HCT116 (cell line): ENCODE measurements at regions not wholly inside any gene's neighbourhood (a gene's known extent, or its start where the extent isn't known, plus 50 kb on each side); places are given as distances from the start of the nearest gene placed in this dataset.

ENCODE experiments used
- ATAC-seq: fragments of 200-7000 bp; cut with Tn5 transposase; 2 replicates; pipeline ENCODE4 v1.9.1; 2020; ENCODE audit warnings: mild to moderate bottlenecking, moderate library complexity
- BruUV-seq: library from RNA; stranded (reverse); fragments of 400-500 nt; replicated peaks from 2 replicates; lab custom pipeline; 2021; lab: Mats Ljungman, UMichigan
- CTCF ChIA-PET: fragments of 300-600 bp; sonication (Branson Sonifier 250); formaldehyde crosslinking; loops from one replicate; lab custom pipeline; 2021; ENCODE audit warnings: antibody characterized with exemption; lab: Charles Lee
- POLR2A ChIA-PET: fragments of 300-600, 350-600 bp; sonication (Branson Sonifier 250); formaldehyde crosslinking; loops from one replicate; lab custom pipeline; 2021; ENCODE audit warnings: antibody characterized with exemption; lab: Charles Lee
- RAD21 ChIA-PET, 2 experiments: fragments of 300-600 bp; sonication (Branson Sonifier 250); formaldehyde crosslinking; loops; one replicate each; lab custom pipeline; 2023; ENCODE audit warnings: low total read pairs in 2 of 2; ENCODE audit not compliant: uncharacterized antibody in 2 of 2, unreplicated experiment in 2 of 2, low non-redundant PET in 1 of 2; lab: Charles Lee
- DNase-seq: peaks from one replicate; pipeline ENCODE4 v3.0.0-alpha.2; 2010; ENCODE audit warnings: low read depth, low spot score
- H2AFZ ChIP-seq: fragments of 200-600 bp; shearing (Covaris generic), sonication (generic); 2 replicates; pipeline ENCODE4 v1.6.1; 2017; ENCODE audit warnings: low read depth, mixed run types, mixed read lengths, antibody characterized with exemption, low read length; ENCODE audit not compliant: poor library complexity, severe bottlenecking
- H3K27ac ChIP-seq: 2 replicates; pipeline ENCODE4 v1.5.1; 2012; ENCODE audit warnings: low read depth, low read length
- H3K27me3 ChIP-seq: fragments of 200-600 bp; sonication (generic); 2 replicates; pipeline ENCODE4 v1.6.1; 2016; ENCODE audit warnings: mixed run types, low read length, mixed read lengths; ENCODE audit not compliant: insufficient read depth
- H3K36me3 ChIP-seq, 2 experiments: fragments of 200-500 bp in 1 of 2; fragments of 200-600 bp in 1 of 2; sonication (Bioruptor generic) in 1 of 2; sonication (generic) in 1 of 2; 2 replicates each; pipeline versions ENCODE4 v1.5.1 to v1.6.1; 2014 to 2016; ENCODE audit warnings: low read length in 2 of 2, inconsistent platforms in 1 of 2, mixed read lengths in 1 of 2, mixed run types in 1 of 2; ENCODE audit not compliant: insufficient read depth in 2 of 2, control insufficient read depth in 1 of 2
- H3K4me1 ChIP-seq, 2 experiments: fragments of 200-600 bp in 1 of 2; sonication (generic) in 1 of 2; 2 replicates each; pipeline versions ENCODE4 v1.5.1 to v1.6.1; 2012 to 2017; ENCODE audit warnings: low read length in 2 of 2, inconsistent platforms in 1 of 2, mild to moderate bottlenecking in 1 of 2, mixed read lengths in 1 of 2, mixed run types in 1 of 2, moderate library complexity in 1 of 2; ENCODE audit not compliant: insufficient read depth in 2 of 2, control insufficient read depth in 1 of 2
- H3K4me2 ChIP-seq: fragments of 200-600 bp; sonication (generic); 2 replicates; pipeline ENCODE4 v1.6.1; 2017; ENCODE audit warnings: mixed run types, low read length, mixed read lengths
- H3K4me3 ChIP-seq, 2 experiments: fragments of 200-600 bp in 1 of 2; sonication (generic) in 1 of 2; replicated peaks in 1 of 2; 2 replicates each; pipeline ENCODE4 v1.5.1; 2011 to 2016; ENCODE audit warnings: low read length in 2 of 2, control low read depth in 1 of 2, low read depth in 1 of 2, mild to moderate bottlenecking in 1 of 2, mixed read lengths in 1 of 2, mixed run types in 1 of 2
- H3K79me2 ChIP-seq: fragments of 200-600 bp; sonication (generic); 2 replicates; pipeline ENCODE4 v1.6.1; 2017; ENCODE audit warnings: mild to moderate bottlenecking, mixed run types, low read length, moderate library complexity, mixed read lengths; ENCODE audit not compliant: insufficient read depth
- H3K9ac ChIP-seq: fragments of 200-600 bp; sonication (generic); 2 replicates; pipeline ENCODE4 v1.6.1; 2016; ENCODE audit warnings: low read length, mixed read lengths
- H3K9me2 ChIP-seq: fragments of 200-600 bp; sonication (generic), shearing (Covaris generic); 2 replicates; pipeline ENCODE4 v1.6.1; 2017; ENCODE audit warnings: mixed run types, mild to moderate bottlenecking, moderate library complexity; ENCODE audit not compliant: insufficient read depth
- H3K9me3 ChIP-seq, 2 experiments: fragments of 200-500 bp in 1 of 2; fragments of 200-600 bp in 1 of 2; sonication (Bioruptor generic) in 1 of 2; sonication (generic) in 1 of 2; 2 replicates each; pipeline ENCODE4 v1.6.1; 2014 to 2017; ENCODE audit warnings: low read length in 2 of 2, mixed read lengths in 2 of 2, inconsistent platforms in 1 of 2, low read depth in 1 of 2, mild to moderate bottlenecking in 1 of 2, mixed run types in 1 of 2, moderate library complexity in 1 of 2; ENCODE audit not compliant: control insufficient read depth in 1 of 2, insufficient read depth in 1 of 2
- H4K20me1 ChIP-seq: fragments of 200-600 bp; sonication (generic), shearing (Covaris generic); 2 replicates; pipeline ENCODE4 v1.6.1; 2017; ENCODE audit warnings: mixed run types, mild to moderate bottlenecking, moderate library complexity; ENCODE audit not compliant: insufficient read depth
- ATF3 ChIP-seq: IDR thresholded peaks from 2 replicates; pipeline ENCODE4 v1.6.1; 2012
- CTCF ChIP-seq, 3 experiments: fragments of 200-600 bp in 1 of 3; sonication (generic) in 1 of 3; IDR thresholded peaks in 2 of 3; conservative IDR thresholded peaks in 1 of 3; 2 replicates each; pipeline ENCODE4 v1.5.1; 2012 to 2017; ENCODE audit warnings: low read depth in 2 of 3, low read length in 2 of 3, antibody characterized with exemption in 1 of 3, borderline replicate concordance in 1 of 3, control low read depth in 1 of 3, mild to moderate bottlenecking in 1 of 3, mixed read lengths in 1 of 3, mixed run types in 1 of 3, moderate library complexity in 1 of 3; ENCODE audit not compliant: insufficient read depth in 1 of 3
- ELF1 ChIP-seq: IDR thresholded peaks from 2 replicates; pipeline ENCODE4 v1.6.1; 2012; ENCODE audit warnings: low read depth, borderline replicate concordance
- EZH2 ChIP-seq: fragments of 200-600 bp; sonication (generic); IDR thresholded peaks from 2 replicates; pipeline ENCODE4 v1.6.1; 2017; ENCODE audit warnings: antibody characterized with exemption, mixed run types
- EZH2phosphoT487 ChIP-seq: fragments of 200-600 bp; IDR thresholded peaks from 2 replicates; pipeline ENCODE4 v1.6.1; 2018; ENCODE audit warnings: antibody characterized with exemption, borderline replicate concordance
- JUND ChIP-seq: IDR thresholded peaks from 2 replicates; pipeline ENCODE4 v1.6.1; 2012
- MAX ChIP-seq: IDR thresholded peaks from 2 replicates; pipeline ENCODE4 v1.6.1; 2012
- POLR2A ChIP-seq: IDR thresholded peaks from 2 replicates; pipeline ENCODE4 v1.7.0; 2011; ENCODE audit warnings: borderline replicate concordance; ENCODE audit not compliant: insufficient read depth, insufficient read length; ENCODE audit errors: extremely low read depth
- POLR2AphosphoS5 ChIP-seq: IDR thresholded peaks from 2 replicates; pipeline ENCODE4 v1.6.1; 2011; ENCODE audit warnings: mild to moderate bottlenecking, low read depth, low read length, moderate library complexity
- RAD21 ChIP-seq: IDR thresholded peaks from 2 replicates; pipeline ENCODE4 v1.6.1; 2012; ENCODE audit warnings: low read depth, mild to moderate bottlenecking
- REST ChIP-seq: IDR thresholded peaks from 2 replicates; pipeline ENCODE4 v1.6.1; 2012; ENCODE audit warnings: low read depth
- SP1 ChIP-seq: IDR thresholded peaks from 2 replicates; pipeline ENCODE4 v1.6.1; 2012; ENCODE audit warnings: low read depth
- SRF ChIP-seq: IDR thresholded peaks from 2 replicates; pipeline ENCODE4 v1.6.1; 2012; ENCODE audit warnings: low read depth
- YY1 ChIP-seq: IDR thresholded peaks from 2 replicates; pipeline ENCODE4 v1.6.1; 2011; ENCODE audit warnings: low read length, low read depth, moderate library complexity, mild to moderate bottlenecking; ENCODE audit not compliant: insufficient replicate concordance; ENCODE audit errors: extremely low read depth
- ZFX ChIP-seq: fragments of 450-650 bp; IDR thresholded peaks from 2 replicates; pipeline ENCODE4 v1.6.1; 2017
- ZNF274 ChIP-seq: fragments of 200-500 bp; sonication (Bioruptor generic); IDR thresholded peaks from 2 replicates; pipeline ENCODE4 v1.6.1; 2014; ENCODE audit warnings: mild to moderate bottlenecking, low read depth, low read length, inconsistent platforms
- intact Hi-C: fragments of 100-400 bp; cut with micrococcal nuclease; formaldehyde crosslinking; loops from 2 replicates; pipeline ENCODE4 v1.10.0; 2022

- ChIA-PET CTCF (no interaction called here), RAD21 (interaction anchor here in 1 of 2 experiments (0.6 kb wide), 1 partner anchor 448 kb away, joined by 3 read pairs; no protein-coding TSS in a partner anchor), POLR2A (no interaction called here)
- Histone ChIP-seq H3K9ac (no peak overlapping the region), H3K36me3 (no peaks in the 10 kb centered on the region), H4K20me1 (no peaks in the 10 kb centered on the region), H3K4me1 (peaks cover 0 to 9% of the 10 kb centered on the region in 2 experiments; a peak in 1 of 4 replicates), H3K27ac (no peak overlapping the region), H3K9me2 (no peaks in the 10 kb centered on the region), H2AFZ (no peak overlapping the region), H3K79me2 (no peaks in the 10 kb centered on the region), H3K4me3 (no peak overlapping the region), H3K9me3 (no peaks in the 10 kb centered on the region), H3K27me3 (no peaks in the 10 kb centered on the region), H3K4me2 (no peak overlapping the region)
- ATAC-seq, result no peak
- no peak for DNase-seq
- intact Hi-C loops, result no loop called here
- TF ChIP-seq ATF3 (no peak), MAX (no peak), CTCF (IDR thresholded peaks at IDR 0.05 in 2 of 3, conservative IDR thresholded peaks at IDR 0.05 in 1 of 3; ENCODE audit: borderline replicate concordance in 1 of 3, insufficient read depth in 1 of 3, low read depth in 2 of 3, low read length in 2 of 3) (no peak), SP1 (no peak), ZFX (no peak), YY1 (no peak), EZH2phosphoT487 (no peak), ZNF274 (no peak), REST (no peak), POLR2AphosphoS5 (no peak), EZH2 (no peak), JUND (no peak), POLR2A (no peak), ELF1 (no peak), SRF (no peak), RAD21 (no peak)
- BruUV-seq, result no TSS peak
Measured at GRCh38 chr15:77556622-77557021, 76.1 kb downstream of the LINGO1 start.
